ENCODE measurements at regions not wholly inside any gene's neighbourhood (a gene's known extent, or its start where the extent isn't known, plus 50 kb on each side); places are given as distances from the start of the nearest gene placed in this dataset.

DNA sequence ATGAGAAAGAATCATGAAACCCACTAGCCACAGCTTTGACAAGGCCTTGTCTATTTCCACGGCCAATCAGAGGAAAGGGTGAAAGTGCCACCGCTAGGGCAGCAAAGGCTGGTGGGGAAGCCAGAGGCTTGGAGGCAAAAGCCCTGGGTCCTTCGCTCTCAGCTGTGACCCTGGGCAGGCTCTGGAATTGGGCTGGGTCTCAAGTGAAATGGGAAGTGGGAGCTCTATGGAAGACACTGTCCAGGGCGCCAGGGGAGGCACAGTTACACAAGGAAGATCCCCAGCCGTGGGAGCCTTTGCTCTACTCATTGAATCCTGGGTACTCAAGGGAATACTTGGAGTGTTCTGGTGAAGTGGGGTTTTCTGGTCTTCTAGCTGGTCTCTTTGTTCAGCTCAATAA, 136.2 kb downstream of the ASB7 start:
- Histone ChIP-seq H3K4me1 (no peaks in the 10 kb centered on the region), H3K27me3 (peaks cover 0 to 5% of the 10 kb centered on the region in 2 donors), H3K4me3 (no peak overlapping the region), H3K36me3 (no peaks in the 10 kb centered on the region), H3K9me3 (no peaks in the 10 kb centered on the region), H3K27ac (no peak overlapping the region)
- no peak for DNase-seq
- intact Hi-C loops (cut with DNase I) = no loop called here
- no peak for TF ChIP-seq POLR2A (IDR thresholded peaks at IDR 0.05)
- TF ChIP-seq, protein P1, sequence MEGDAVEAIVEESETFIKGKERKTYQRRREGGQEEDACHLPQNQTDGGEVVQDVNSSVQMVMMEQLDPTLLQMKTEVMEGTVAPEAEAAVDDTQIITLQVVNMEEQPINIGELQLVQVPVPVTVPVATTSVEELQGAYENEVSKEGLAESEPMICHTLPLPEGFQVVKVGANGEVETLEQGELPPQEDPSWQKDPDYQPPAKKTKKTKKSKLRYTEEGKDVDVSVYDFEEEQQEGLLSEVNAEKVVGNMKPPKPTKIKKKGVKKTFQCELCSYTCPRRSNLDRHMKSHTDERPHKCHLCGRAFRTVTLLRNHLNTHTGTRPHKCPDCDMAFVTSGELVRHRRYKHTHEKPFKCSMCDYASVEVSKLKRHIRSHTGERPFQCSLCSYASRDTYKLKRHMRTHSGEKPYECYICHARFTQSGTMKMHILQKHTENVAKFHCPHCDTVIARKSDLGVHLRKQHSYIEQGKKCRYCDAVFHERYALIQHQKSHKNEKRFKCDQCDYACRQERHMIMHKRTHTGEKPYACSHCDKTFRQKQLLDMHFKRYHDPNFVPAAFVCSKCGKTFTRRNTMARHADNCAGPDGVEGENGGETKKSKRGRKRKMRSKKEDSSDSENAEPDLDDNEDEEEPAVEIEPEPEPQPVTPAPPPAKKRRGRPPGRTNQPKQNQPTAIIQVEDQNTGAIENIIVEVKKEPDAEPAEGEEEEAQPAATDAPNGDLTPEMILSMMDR (IDR thresholded peaks at IDR 0.05) = no peak
- WGBS (ENCODE audit: insufficient coverage, low coverage, low lambda C conversion rate, missing lambda C conversion rate) = 100% methylated on average over 1 of the region's 5 CpGs
- ATAC-seq = no peak

DNA sequence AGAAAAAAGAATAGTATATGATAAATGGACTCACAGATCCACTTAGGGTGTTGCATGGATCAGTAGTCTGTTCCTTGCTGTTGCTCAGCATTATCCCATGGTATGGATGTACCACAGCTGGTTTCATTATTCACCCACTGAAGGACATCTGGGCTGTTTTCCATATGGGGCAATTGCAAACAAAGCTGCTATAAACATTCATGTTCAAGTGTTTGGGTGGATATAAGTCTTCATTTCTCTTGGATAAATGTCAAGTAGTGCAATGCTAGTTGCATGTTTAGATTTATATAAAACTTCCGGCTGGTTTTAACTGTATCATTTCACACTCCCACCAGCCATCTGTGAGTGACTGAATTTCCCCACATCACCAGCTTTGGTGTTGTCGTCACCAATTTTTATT, 137.7 kb downstream of the ASB7 start:
- Histone ChIP-seq H3K4me3 (no peak overlapping the region), H3K27ac (no peak overlapping the region), H3K27me3 (peaks cover 0 to 5% of the 10 kb centered on the region in 2 donors), H3K9me3 (no peaks in the 10 kb centered on the region), H3K4me1 (no peaks in the 10 kb centered on the region), H3K36me3 (no peaks in the 10 kb centered on the region)
- no peak for TF ChIP-seq POLR2A (IDR thresholded peaks at IDR 0.05)
- TF ChIP-seq, protein P1 (IDR thresholded peaks at IDR 0.05) = no peak
- ATAC-seq = no peak
- 72% methylated on average over 2 of the region's 2 CpGs for whole genome bisulfite sequencing (ENCODE audit: insufficient coverage, low coverage, low lambda C conversion rate, missing lambda C conversion rate)
- intact Hi-C loops (cut with DNase I) = no loop called here
- no peak for DNase-seq

DNA sequence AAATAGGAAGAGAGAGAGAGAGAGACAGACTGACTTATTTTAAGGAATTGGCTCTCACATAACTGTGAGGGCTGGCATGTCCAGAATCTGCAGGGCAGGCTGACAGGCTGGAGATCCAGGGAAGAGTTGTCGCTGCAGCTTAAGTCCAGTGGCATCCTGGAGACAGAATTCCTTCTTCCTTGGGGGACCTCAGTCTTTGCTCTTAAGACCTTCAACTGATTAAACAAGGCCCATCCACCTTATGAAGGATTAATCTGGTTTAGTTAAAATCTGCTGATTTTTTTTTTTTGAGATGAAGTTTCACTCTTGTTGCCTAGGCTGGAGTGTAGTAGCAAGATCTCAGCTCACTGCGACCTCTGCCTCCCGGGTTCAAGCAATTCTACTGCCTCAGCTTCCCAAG, 128.0 kb upstream of the ALDH1A3 start:
- Histone ChIP-seq H3K36me3 (no peaks in the 10 kb centered on the region), H3K27me3 (peaks cover 0 to 5% of the 10 kb centered on the region in 2 donors), H3K9me3 (no peaks in the 10 kb centered on the region), H3K4me1 (no peaks in the 10 kb centered on the region), H3K4me3 (no peak overlapping the region), H3K27ac (no peak overlapping the region)
- no peak for DNase-seq
- ATAC-seq = no peak
- intact Hi-C loops (cut with DNase I) = no loop called here
- WGBS (ENCODE audit: insufficient coverage, low coverage, low lambda C conversion rate, missing lambda C conversion rate) = 91% methylated on average over 2 of the region's 3 CpGs
- TF ChIP-seq, protein P1 (IDR thresholded peaks at IDR 0.05) = no peak
- no peak for TF ChIP-seq POLR2A (IDR thresholded peaks at IDR 0.05)

DNA sequence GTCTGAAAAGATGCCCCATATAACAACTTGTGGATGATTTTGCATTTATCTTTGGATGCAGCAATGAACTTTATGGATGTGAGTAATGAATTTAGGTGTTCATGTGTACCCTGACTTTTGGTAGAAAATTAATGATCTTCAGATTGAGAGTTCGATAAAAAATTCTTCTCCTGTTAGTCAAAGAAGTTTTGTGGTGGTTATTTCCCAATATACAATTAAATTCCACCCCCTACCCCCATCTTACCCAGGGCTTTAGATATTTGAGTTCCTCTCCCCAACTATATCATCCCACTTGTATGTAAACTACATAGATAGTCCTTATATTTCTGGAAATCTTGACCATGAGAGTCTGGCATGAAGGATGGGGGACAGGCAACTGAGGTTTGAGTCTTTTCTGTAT, 126.1 kb upstream of the ALDH1A3 start:
- Histone ChIP-seq H3K4me1 (no peaks in the 10 kb centered on the region), H3K36me3 (no peaks in the 10 kb centered on the region), H3K4me3 (no peak overlapping the region), H3K9me3 (no peaks in the 10 kb centered on the region), H3K27ac (no peak overlapping the region), H3K27me3 (peaks cover 0 to 12% of the 10 kb centered on the region in 2 donors)
- intact Hi-C loops (cut with DNase I) = no loop called here
- TF ChIP-seq, protein P1 (IDR thresholded peaks at IDR 0.05) = no peak
- WGBS (ENCODE audit: insufficient coverage, low coverage, low lambda C conversion rate, missing lambda C conversion rate) = 63% methylated on average over 1 of the region's 1 CpG
- no peak for ATAC-seq
- no peak for DNase-seq

DNA sequence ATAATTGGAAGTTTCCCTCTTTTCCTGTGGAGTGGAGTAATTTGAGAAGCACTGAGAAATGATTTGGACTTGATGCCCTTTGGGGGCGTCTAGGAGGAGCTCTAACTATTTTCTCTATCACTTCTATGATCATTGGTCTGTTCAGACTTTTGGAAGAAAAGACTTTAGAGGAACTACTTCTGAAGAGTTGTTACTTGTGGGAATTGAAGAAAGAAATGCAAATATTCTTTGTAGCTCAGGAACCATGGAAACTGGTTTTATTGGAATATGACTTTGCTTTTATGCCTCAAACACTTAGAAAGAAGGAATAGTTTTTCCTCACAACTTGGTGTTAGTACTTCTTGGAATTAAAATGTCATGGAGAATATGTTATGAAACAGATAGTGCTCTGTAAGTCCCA, 122.0 kb upstream of the ALDH1A3 start:
- H3K27me3 ChIP-seq = peaks cover 0 to 6% of the 10 kb centered on the region in 2 donors
- 21% methylated on average over 1 of the region's 1 CpG for WGBS (ENCODE audit: insufficient coverage, low coverage, low lambda C conversion rate, missing lambda C conversion rate)
- ATAC-seq = no peak
- no peaks in the 10 kb centered on the region for H3K36me3 ChIP-seq
- H3K27ac ChIP-seq = no peak overlapping the region
- DNase-seq = no peak
- no peak overlapping the region for H3K4me3 ChIP-seq
- H3K9me3 ChIP-seq = no peaks in the 10 kb centered on the region
- intact Hi-C loops (cut with DNase I) = no loop called here
- no peaks in the 10 kb centered on the region for H3K4me1 ChIP-seq
- TF ChIP-seq, protein P1 (IDR thresholded peaks at IDR 0.05) = no peak
- TF ChIP-seq POLR2A (IDR thresholded peaks at IDR 0.05) = no peak
